ENCODE measurements at regions not wholly inside any gene's neighbourhood (a gene's known extent, or its start where the extent isn't known, plus 50 kb on each side); places are given as distances from the start of the nearest gene placed in this dataset.

DNA sequence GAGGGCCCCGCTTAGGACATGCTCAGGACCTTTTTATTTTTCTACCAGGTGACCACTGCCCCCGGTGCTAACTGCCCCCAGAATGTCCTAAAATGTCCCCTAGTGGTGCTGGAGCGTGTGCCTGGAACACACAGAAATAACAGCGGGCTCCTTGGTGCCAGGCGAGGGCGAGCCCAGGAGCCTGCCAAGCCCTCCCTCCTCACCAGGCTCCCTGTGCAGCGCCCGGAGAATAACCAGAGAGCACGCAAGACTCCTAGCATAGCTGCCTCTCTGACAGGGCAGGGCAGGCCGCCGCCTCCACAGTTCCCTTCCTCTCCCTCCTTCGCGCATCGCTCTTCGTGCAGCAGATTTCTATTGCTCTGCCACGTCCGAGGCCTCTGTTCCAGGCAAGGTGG is 84.3 kb upstream of the ZNF516 start:
- no peak for DNase-seq (ENCODE audit: low spot score)
- Histone ChIP-seq H3K9me3 (ENCODE audit: low read length) (no peaks in the 10 kb centered on the region), H3K36me3 (ENCODE audit: insufficient read depth, low read length) (no peaks in the 10 kb centered on the region), H3K79me2 (ENCODE audit: insufficient read depth, low read depth, low read length) (no peaks in the 10 kb centered on the region), H3K27ac (ENCODE audit: low read depth, low read length, poor library complexity, severe bottlenecking) (no peak overlapping the region), H2AFZ (ENCODE audit: low read length) (no peak overlapping the region), H3K9me2 (ENCODE audit: insufficient read depth, low read length) (no peaks in the 10 kb centered on the region), H3K4me2 (ENCODE audit: low read length) (no peak overlapping the region), H4K20me1 (ENCODE audit: insufficient read depth, low read length) (no peaks in the 10 kb centered on the region), H3K4me1 (ENCODE audit: insufficient read depth, low read length, poor library complexity, severe bottlenecking) (no peaks in the 10 kb centered on the region), H3K4me3 (ENCODE audit: low read depth, low read length, poor library complexity, severe bottlenecking) (no peak overlapping the region)
- TF ChIP-seq EZH2phosphoT487 (IDR thresholded peaks at IDR 0.05; ENCODE audit: borderline replicate concordance, low read depth, low read length), result no peak
- TF ChIP-seq, protein P1, sequence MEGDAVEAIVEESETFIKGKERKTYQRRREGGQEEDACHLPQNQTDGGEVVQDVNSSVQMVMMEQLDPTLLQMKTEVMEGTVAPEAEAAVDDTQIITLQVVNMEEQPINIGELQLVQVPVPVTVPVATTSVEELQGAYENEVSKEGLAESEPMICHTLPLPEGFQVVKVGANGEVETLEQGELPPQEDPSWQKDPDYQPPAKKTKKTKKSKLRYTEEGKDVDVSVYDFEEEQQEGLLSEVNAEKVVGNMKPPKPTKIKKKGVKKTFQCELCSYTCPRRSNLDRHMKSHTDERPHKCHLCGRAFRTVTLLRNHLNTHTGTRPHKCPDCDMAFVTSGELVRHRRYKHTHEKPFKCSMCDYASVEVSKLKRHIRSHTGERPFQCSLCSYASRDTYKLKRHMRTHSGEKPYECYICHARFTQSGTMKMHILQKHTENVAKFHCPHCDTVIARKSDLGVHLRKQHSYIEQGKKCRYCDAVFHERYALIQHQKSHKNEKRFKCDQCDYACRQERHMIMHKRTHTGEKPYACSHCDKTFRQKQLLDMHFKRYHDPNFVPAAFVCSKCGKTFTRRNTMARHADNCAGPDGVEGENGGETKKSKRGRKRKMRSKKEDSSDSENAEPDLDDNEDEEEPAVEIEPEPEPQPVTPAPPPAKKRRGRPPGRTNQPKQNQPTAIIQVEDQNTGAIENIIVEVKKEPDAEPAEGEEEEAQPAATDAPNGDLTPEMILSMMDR (conservative IDR thresholded peaks at IDR 0.05; ENCODE audit: low read length), result no peak
- intact Hi-C loops (cut with micrococcal nuclease; ENCODE audit: unreplicated experiment), result no loop called here
- ChIA-PET CTCF (ENCODE audit: unreplicated experiment) (no interaction called here), POLR2A (no interaction called here)
- BruUV-seq (replicated peaks), result no TSS peak

DNA sequence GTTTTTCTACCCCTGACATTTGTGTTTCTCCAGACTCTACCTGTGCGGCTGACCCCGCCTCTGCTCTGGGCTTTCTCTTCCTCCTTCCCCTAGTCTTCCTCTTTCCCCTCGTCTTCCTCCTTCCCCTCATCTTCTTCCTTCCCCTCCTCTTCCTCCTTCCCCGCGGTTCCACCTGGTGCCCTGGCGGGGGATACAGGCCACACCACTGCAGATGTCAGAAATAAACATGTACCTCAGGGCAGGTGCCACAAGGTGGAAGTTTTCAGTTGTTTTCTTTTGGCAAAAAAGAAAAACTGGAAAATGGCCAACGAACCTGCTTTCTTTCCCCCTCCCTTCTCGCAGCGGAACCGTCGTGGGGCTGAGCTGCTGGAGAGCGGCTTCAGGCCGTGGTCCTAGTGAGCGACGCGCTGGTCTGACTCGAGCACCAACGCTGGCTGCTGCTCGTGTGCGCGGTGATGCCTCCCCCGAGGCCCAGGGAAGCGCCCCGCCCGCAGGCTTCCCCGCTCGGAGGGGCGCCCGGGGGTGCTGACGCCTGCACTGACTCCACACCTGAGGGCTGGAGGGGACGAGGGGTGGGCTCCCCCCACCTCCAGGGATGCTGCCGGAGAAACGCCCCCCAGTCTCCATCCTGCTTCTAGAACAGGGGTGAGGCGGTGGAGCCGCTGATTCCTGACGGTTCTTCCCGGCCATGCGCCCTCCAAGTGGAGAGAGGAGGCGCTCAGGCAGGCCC is 83.7 kb upstream of the ZNF516 start:
- Histone ChIP-seq H3K4me1 (ENCODE audit: insufficient read depth, low read length, poor library complexity, severe bottlenecking) (no peaks in the 10 kb centered on the region), H3K4me3 (ENCODE audit: low read depth, low read length, poor library complexity, severe bottlenecking) (no peak overlapping the region), H2AFZ (ENCODE audit: low read length) (no peak overlapping the region), H3K36me3 (ENCODE audit: insufficient read depth, low read length) (no peaks in the 10 kb centered on the region), H3K27ac (ENCODE audit: low read depth, low read length, poor library complexity, severe bottlenecking) (no peak overlapping the region), H3K9me3 (ENCODE audit: low read length) (no peaks in the 10 kb centered on the region), H4K20me1 (ENCODE audit: insufficient read depth, low read length) (no peaks in the 10 kb centered on the region), H3K4me2 (ENCODE audit: low read length) (no peak overlapping the region), H3K79me2 (ENCODE audit: insufficient read depth, low read depth, low read length) (no peaks in the 10 kb centered on the region), H3K9me2 (ENCODE audit: insufficient read depth, low read length) (no peaks in the 10 kb centered on the region)
- no TSS peak for BruUV-seq (replicated peaks)
- intact Hi-C loops (cut with micrococcal nuclease; ENCODE audit: unreplicated experiment), result no loop called here
- TF ChIP-seq, protein P1 (conservative IDR thresholded peaks at IDR 0.05; ENCODE audit: low read length), result no peak
- no peak for TF ChIP-seq EZH2phosphoT487 (IDR thresholded peaks at IDR 0.05; ENCODE audit: borderline replicate concordance, low read depth, low read length)
- DNase-seq (ENCODE audit: low spot score), result no peak
- ChIA-PET POLR2A (no interaction called here), CTCF (ENCODE audit: unreplicated experiment) (no interaction called here)

GRCh38 chr18:76573325-76574025 is 78.4 kb upstream of the ZNF516 start:
- no peak for DNase-seq (ENCODE audit: low spot score)
- TF ChIP-seq, protein P1 (conservative IDR thresholded peaks at IDR 0.05; ENCODE audit: low read length), result no peak
- no peak for TF ChIP-seq EZH2phosphoT487 (IDR thresholded peaks at IDR 0.05; ENCODE audit: borderline replicate concordance, low read depth, low read length)
- CTCF ChIA-PET (ENCODE audit: unreplicated experiment), result no interaction called here
- no peak overlapping the region for H2AFZ ChIP-seq (ENCODE audit: low read length)
- no peaks in the 10 kb centered on the region for H3K79me2 ChIP-seq (ENCODE audit: insufficient read depth, low read depth, low read length)
- no peak overlapping the region for H3K4me2 ChIP-seq (ENCODE audit: low read length)
- no peaks in the 10 kb centered on the region for H3K4me1 ChIP-seq (ENCODE audit: insufficient read depth, low read length, poor library complexity, severe bottlenecking)
- POLR2A ChIA-PET, result no interaction called here
- no peaks in the 10 kb centered on the region for H3K9me3 ChIP-seq (ENCODE audit: low read length)
- BruUV-seq (replicated peaks), result no TSS peak
- H3K9me2 ChIP-seq (ENCODE audit: insufficient read depth, low read length), result no peaks in the 10 kb centered on the region
- no peak overlapping the region for H3K27ac ChIP-seq (ENCODE audit: low read depth, low read length, poor library complexity, severe bottlenecking)
- H4K20me1 ChIP-seq (ENCODE audit: insufficient read depth, low read length), result no peaks in the 10 kb centered on the region
- intact Hi-C loops (cut with micrococcal nuclease; ENCODE audit: unreplicated experiment), result no loop called here
- H3K4me3 ChIP-seq (ENCODE audit: low read depth, low read length, poor library complexity, severe bottlenecking), result no peak overlapping the region
- H3K36me3 ChIP-seq (ENCODE audit: insufficient read depth, low read length), result no peaks in the 10 kb centered on the region

Data from OCI-LY7 (cell line).